Astrocyte (in vitro differentiated cells and primary cell): ENCODE measurements at regions not wholly inside any gene's neighbourhood (a gene's known extent, or its start where the extent isn't known, plus 50 kb on each side); places are given as distances from the start of the nearest gene placed in this dataset.

Experiments used
- CTCF ChIP-seq: IDR thresholded peaks from 2 replicates; pipeline ENCODE4 v1.5.1; 2011; ENCODE audit warnings: low read depth, mild to moderate bottlenecking, inconsistent platforms, low read length, moderate library complexity; ENCODE audit not compliant: insufficient read depth
- EZH2 ChIP-seq: IDR thresholded peaks from 2 replicates; pipeline ENCODE4 v1.6.1; 2012; ENCODE audit warnings: mild to moderate bottlenecking, low read length, inconsistent platforms; ENCODE audit not compliant: insufficient read depth

GRCh38 chr4:63906660-63907183 lies 502.5 kb downstream of the TECRL start:
- TF ChIP-seq CTCF (no peak), EZH2 (no peak)
